DOHH2 (cell line): ENCODE measurements at regions not wholly inside any gene's neighbourhood (a gene's known extent, or its start where the extent isn't known, plus 50 kb on each side); places are given as distances from the start of the nearest gene placed in this dataset.
A peak's percentile ranks its signal among the peaks of the same experiment; 100 is the strongest.

Experiments
- H3F3A ChIP-seq: fragments of 200-600 bp; sonication (generic), shearing (Covaris generic); 2 replicates; pipeline ENCODE4 v1.6.0; 2016; ENCODE audit warnings: antibody characterized with exemption, mild to moderate bottlenecking; ENCODE audit not compliant: control insufficient read depth, insufficient read depth
- H3K27ac ChIP-seq: fragments of 200-600 bp; sonication (generic); 2 replicates; pipeline ENCODE4 v1.5.1; 2014; ENCODE audit warnings: low read depth, mild to moderate bottlenecking, low read length, moderate library complexity
- H3K27me3 ChIP-seq: fragments of 200-600 bp; sonication (generic); 2 replicates; pipeline ENCODE4 v1.6.1; 2014; ENCODE audit warnings: mild to moderate bottlenecking, low read length, mixed read lengths; ENCODE audit not compliant: control insufficient read depth
- H3K36me3 ChIP-seq: fragments of 200-600 bp; sonication (generic); 2 replicates; pipeline ENCODE4 v1.6.1; 2014; ENCODE audit warnings: mild to moderate bottlenecking, low read length, moderate library complexity, mixed read lengths; ENCODE audit not compliant: control insufficient read depth
- H3K4me1 ChIP-seq: fragments of 200-600 bp; sonication (generic); 2 replicates; pipeline ENCODE4 v1.6.1; 2014; ENCODE audit warnings: mild to moderate bottlenecking, low read length, mixed read lengths; ENCODE audit not compliant: control insufficient read depth
- H3K4me2 ChIP-seq: fragments of 200-600 bp; sonication (generic); 2 replicates; pipeline ENCODE4 v1.6.0; 2014; ENCODE audit warnings: mild to moderate bottlenecking, low read length, moderate library complexity
- H3K4me3 ChIP-seq: fragments of 200-600 bp; sonication (generic); 2 replicates; pipeline ENCODE4 v1.5.1; 2014; ENCODE audit warnings: mild to moderate bottlenecking, low read length, mixed read lengths
- H3K79me2 ChIP-seq: fragments of 200-600 bp; sonication (generic); 2 replicates; pipeline ENCODE4 v1.6.1; 2014; ENCODE audit warnings: mild to moderate bottlenecking, low read length, mixed read lengths; ENCODE audit not compliant: control insufficient read depth
- H3K9me2 ChIP-seq: fragments of 200-600 bp; sonication (generic); replicated peaks from 2 replicates; pipeline ENCODE4 v1.6.1; 2014; ENCODE audit warnings: mild to moderate bottlenecking, low read length, mixed read lengths; ENCODE audit not compliant: control insufficient read depth
- H3K9me3 ChIP-seq: fragments of 200-600 bp; sonication (generic); 2 replicates; pipeline ENCODE4 v1.6.1; 2014; ENCODE audit warnings: antibody characterized with exemption, low read length, mixed read lengths; ENCODE audit not compliant: control insufficient read depth, insufficient read depth
- H4K20me1 ChIP-seq: fragments of 200-600 bp; sonication (generic); 2 replicates; pipeline ENCODE4 v1.6.0; 2014; ENCODE audit warnings: low read depth, mild to moderate bottlenecking, antibody characterized with exemption, low read length, moderate library complexity; ENCODE audit not compliant: control insufficient read depth, insufficient read depth
- EZH2phosphoT487 ChIP-seq: fragments of 200-600 bp; sonication (generic); IDR thresholded peaks from 2 replicates; pipeline ENCODE4 v1.6.1; 2017; ENCODE audit warnings: borderline replicate concordance, mild to moderate bottlenecking, antibody characterized with exemption, low read length, moderate library complexity, mixed read lengths
- TF ChIP-seq, protein P1 (sequence below): fragments of 200-600 bp; sonication (generic); IDR thresholded peaks from one replicate; pipeline ENCODE4 v1.5.1; 2014; ENCODE audit warnings: antibody characterized with exemption, mild to moderate bottlenecking, low read depth, low read length; ENCODE audit not compliant: poor library complexity, severe bottlenecking

DNA sequence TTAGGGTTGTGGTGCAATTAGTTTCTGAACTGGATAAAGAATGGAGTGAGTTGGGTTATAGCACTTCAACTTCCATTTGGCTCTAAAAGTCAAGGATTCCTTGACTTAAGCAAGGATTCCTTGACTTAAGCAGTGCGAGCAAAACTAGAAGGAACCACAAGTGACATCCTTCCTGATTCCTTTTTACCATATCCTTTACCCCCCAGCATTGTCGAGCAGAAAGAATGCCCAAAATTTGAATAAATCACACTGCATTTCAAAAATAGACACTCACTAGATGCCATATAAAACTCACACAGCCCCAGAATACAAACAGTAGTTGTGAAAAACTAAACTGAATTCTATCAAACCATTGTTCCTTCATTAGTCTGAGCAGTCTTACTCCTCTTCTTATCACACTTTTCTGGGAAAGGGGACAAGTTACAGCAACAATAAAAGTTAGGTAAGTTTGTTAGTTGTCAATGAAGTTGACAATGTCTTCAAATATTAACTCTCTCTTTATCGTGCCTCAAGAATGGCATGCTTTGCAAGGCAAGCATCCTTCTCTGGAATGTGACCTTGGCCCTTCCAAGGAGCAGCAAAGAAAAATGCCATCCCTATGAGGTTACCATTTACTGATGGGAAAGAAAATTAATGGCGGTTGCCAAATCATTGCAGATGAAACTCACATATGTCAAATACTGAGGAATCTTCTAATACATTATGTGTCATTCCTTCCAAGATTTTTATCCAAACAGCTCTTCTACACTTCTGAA is 273.3 kb upstream of the ANKRD55 start:
- TF ChIP-seq EZH2phosphoT487: no peak
- TF ChIP-seq, protein P1, sequence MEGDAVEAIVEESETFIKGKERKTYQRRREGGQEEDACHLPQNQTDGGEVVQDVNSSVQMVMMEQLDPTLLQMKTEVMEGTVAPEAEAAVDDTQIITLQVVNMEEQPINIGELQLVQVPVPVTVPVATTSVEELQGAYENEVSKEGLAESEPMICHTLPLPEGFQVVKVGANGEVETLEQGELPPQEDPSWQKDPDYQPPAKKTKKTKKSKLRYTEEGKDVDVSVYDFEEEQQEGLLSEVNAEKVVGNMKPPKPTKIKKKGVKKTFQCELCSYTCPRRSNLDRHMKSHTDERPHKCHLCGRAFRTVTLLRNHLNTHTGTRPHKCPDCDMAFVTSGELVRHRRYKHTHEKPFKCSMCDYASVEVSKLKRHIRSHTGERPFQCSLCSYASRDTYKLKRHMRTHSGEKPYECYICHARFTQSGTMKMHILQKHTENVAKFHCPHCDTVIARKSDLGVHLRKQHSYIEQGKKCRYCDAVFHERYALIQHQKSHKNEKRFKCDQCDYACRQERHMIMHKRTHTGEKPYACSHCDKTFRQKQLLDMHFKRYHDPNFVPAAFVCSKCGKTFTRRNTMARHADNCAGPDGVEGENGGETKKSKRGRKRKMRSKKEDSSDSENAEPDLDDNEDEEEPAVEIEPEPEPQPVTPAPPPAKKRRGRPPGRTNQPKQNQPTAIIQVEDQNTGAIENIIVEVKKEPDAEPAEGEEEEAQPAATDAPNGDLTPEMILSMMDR: no peak
- no peaks in the 10 kb centered on the region for H3K27me3 ChIP-seq

DNA sequence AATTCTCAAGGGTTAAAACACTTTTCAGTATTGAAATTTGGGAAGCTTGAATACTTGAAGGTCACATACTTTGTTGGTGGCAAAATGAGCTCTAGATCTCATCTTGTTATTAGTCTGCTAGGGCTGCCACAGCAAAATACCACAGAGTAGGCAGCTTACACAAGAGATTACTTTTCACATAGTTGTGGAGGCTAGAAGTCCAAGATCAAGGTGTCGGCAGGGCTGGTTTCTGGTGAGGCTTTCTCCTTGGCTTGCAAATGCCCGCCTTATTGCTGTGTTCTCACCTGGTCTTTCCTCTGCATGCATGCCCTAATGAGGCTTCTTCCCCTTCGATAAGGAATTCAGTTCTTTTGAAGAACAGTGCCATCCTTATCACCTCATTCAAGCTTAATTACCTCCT is 270.8 kb upstream of the ANKRD55 start:
- no peaks in the 10 kb centered on the region for H3K9me3 ChIP-seq
- no peak overlapping the region for H3K4me2 ChIP-seq
- no peak overlapping the region for H3K4me3 ChIP-seq
- no peaks in the 10 kb centered on the region for H3K27me3 ChIP-seq
- H3F3A ChIP-seq: no peaks in the 10 kb centered on the region
- H3K4me1 ChIP-seq: peaks cover 11% of the 10 kb centered on the region
- no peaks in the 10 kb centered on the region for H4K20me1 ChIP-seq
- no peaks in the 10 kb centered on the region for H3K36me3 ChIP-seq
- no peak overlapping the region for H3K27ac ChIP-seq
- H3K9me2 ChIP-seq: no peaks in the 10 kb centered on the region
- no peaks in the 10 kb centered on the region for H3K79me2 ChIP-seq
- no peak for TF ChIP-seq EZH2phosphoT487
- TF ChIP-seq, protein P1: no peak

More for the DNA sequence above, 273.3 kb upstream of the ANKRD55 start:
- Histone ChIP-seq H4K20me1 (no peaks in the 10 kb centered on the region), H3K4me3 (no peak overlapping the region), H3K79me2 (no peaks in the 10 kb centered on the region), H3K27ac (no peak overlapping the region), H3K36me3 (no peaks in the 10 kb centered on the region), H3F3A (no peaks in the 10 kb centered on the region), H3K9me2 (no peaks in the 10 kb centered on the region), H3K4me2 (no peak overlapping the region), H3K9me3 (no peaks in the 10 kb centered on the region), H3K4me1 (peaks cover 16% of the 10 kb centered on the region)

DNA sequence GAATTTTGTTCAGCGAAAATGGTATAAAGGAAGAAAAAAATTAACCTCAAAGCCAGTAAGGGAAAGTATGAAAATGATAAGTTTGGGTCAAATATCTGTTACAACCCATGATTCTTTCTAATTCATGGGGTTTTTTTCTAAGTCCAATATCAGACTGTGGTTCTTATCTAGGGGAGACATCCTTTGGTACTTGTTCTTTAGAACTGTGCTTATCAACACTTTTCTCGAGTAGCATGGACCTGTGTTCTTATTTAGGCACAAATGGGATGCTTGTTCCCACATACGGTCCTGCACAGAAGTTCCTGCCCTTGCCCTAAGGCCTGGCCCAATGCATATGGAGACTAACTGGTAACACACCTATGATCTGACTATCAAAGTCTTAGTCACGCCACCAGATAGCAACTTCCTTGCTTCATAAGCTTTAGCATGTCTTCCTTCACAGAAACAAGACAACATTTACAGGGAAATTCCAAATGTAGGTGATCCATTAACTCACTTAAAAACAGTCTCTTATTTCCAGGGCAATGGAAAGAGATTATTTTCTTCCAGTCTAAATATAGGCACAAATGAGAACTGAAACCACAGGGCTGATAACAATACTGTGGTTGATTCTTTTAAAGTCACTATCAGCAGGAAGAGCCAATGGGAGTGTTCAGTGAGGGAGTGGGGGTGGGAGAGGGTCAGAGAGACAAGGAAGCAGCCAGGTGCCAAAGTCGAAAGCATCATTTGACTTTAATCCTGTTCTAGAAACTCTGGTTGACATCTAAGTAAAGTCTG is 268.8 kb upstream of the ANKRD55 start:
- no peaks in the 10 kb centered on the region for H3K9me2 ChIP-seq
- H3K27me3 ChIP-seq: no peaks in the 10 kb centered on the region
- no peaks in the 10 kb centered on the region for H4K20me1 ChIP-seq
- H3K4me2 ChIP-seq: peak overlapping the region; percentile 30
- no peaks in the 10 kb centered on the region for H3F3A ChIP-seq
- no peaks in the 10 kb centered on the region for H3K9me3 ChIP-seq
- no peak overlapping the region for H3K27ac ChIP-seq
- no peaks in the 10 kb centered on the region for H3K79me2 ChIP-seq
- TF ChIP-seq, protein P1: no peak
- TF ChIP-seq EZH2phosphoT487: no peak
- peaks cover 14% of the 10 kb centered on the region for H3K4me1 ChIP-seq
- H3K36me3 ChIP-seq: no peaks in the 10 kb centered on the region
- H3K4me3 ChIP-seq: 0 out of 2 replicates have a peak overlapping the region, but pooled peaks have one; percentile 0
